Prostate gland (tissue), 2 donors: ENCODE measurements at regions not wholly inside any gene's neighbourhood (a gene's known extent, or its start where the extent isn't known, plus 50 kb on each side); places are given as distances from the start of the nearest gene placed in this dataset.

Experiments
- POLR2A ChIP-seq: fragments of 450-650 bp; IDR thresholded peaks from one replicate; pipeline ENCODE4 v1.6.1; 2016; ENCODE audit warnings: antibody characterized with exemption, mild to moderate bottlenecking
- TF ChIP-seq, protein P1 (sequence below), 4 experiments: fragments of 200-600 bp in 2 of 4; fragments of 450-650 bp in 2 of 4; sonication (generic) in 2 of 4; IDR thresholded peaks; 1 replicate in 3 of 4; 2 replicates in 1 of 4; pipeline ENCODE4 v1.5.1; 2016 to 2019; ENCODE audit warnings: antibody characterized with exemption in 4 of 4, mild to moderate bottlenecking in 2 of 4, moderate library complexity in 2 of 4

- TF ChIP-seq, protein P1, sequence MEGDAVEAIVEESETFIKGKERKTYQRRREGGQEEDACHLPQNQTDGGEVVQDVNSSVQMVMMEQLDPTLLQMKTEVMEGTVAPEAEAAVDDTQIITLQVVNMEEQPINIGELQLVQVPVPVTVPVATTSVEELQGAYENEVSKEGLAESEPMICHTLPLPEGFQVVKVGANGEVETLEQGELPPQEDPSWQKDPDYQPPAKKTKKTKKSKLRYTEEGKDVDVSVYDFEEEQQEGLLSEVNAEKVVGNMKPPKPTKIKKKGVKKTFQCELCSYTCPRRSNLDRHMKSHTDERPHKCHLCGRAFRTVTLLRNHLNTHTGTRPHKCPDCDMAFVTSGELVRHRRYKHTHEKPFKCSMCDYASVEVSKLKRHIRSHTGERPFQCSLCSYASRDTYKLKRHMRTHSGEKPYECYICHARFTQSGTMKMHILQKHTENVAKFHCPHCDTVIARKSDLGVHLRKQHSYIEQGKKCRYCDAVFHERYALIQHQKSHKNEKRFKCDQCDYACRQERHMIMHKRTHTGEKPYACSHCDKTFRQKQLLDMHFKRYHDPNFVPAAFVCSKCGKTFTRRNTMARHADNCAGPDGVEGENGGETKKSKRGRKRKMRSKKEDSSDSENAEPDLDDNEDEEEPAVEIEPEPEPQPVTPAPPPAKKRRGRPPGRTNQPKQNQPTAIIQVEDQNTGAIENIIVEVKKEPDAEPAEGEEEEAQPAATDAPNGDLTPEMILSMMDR (IDR thresholded peaks at IDR 0.05): no peak
- no peak for TF ChIP-seq POLR2A
These were observed 380.0 kb downstream of the ACTL7B start for GRCh38 chr9:108475813-108476212.
